ENCODE measurements at regions not wholly inside any gene's neighbourhood (a gene's known extent, or its start where the extent isn't known, plus 50 kb on each side); places are given as distances from the start of the nearest gene placed in this dataset.

DNA sequence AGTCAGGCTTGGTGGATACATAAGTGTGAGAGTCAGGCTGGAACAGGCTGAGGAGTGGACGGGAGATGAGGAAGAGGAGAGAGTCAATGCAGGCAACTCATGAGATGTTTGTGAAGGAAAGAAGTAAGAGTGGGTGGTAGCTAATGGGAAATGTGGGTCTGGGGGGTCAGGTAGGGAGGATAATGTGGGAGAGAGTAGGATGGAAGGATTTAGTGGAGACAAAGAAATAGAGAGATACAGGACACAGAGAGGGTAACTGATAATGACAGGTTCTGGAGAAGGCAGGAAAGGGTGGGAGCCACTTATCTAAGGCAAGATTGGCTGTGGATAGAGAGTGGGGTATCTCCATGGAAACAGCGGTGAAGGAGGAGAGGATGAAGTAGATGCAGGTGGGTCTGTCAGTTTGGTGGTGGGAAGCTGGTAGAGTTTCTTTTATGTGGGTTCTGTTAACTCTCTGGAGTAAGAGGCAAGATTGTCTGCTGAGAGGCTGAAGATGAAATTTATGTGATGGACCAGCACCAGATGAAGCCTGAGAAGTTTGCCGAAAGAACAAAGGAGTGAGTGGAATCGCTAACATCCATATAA lies 190.6 kb upstream of the SPRED2 start:
- H3K27me3 Mint-ChIP-seq (ENCODE audit: low read depth): peaks cover 19% of the 10 kb centered on the region
- H3K9me3 Mint-ChIP-seq: no peaks in the 10 kb centered on the region
- DNase-seq (ENCODE audit: low read depth, low spot score): no peak
- TF ChIP-seq, protein P1, sequence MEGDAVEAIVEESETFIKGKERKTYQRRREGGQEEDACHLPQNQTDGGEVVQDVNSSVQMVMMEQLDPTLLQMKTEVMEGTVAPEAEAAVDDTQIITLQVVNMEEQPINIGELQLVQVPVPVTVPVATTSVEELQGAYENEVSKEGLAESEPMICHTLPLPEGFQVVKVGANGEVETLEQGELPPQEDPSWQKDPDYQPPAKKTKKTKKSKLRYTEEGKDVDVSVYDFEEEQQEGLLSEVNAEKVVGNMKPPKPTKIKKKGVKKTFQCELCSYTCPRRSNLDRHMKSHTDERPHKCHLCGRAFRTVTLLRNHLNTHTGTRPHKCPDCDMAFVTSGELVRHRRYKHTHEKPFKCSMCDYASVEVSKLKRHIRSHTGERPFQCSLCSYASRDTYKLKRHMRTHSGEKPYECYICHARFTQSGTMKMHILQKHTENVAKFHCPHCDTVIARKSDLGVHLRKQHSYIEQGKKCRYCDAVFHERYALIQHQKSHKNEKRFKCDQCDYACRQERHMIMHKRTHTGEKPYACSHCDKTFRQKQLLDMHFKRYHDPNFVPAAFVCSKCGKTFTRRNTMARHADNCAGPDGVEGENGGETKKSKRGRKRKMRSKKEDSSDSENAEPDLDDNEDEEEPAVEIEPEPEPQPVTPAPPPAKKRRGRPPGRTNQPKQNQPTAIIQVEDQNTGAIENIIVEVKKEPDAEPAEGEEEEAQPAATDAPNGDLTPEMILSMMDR (conservative IDR thresholded peaks at IDR 0.05): no peak
- H3K4me3 Mint-ChIP-seq: no peak overlapping the region
- H3K36me3 Mint-ChIP-seq (ENCODE audit: low read depth): no peaks in the 10 kb centered on the region
- H3K27ac Mint-ChIP-seq (ENCODE audit: unreplicated experiment): no peak overlapping the region
- no peaks in the 10 kb centered on the region for H3K4me1 Mint-ChIP-seq

DNA sequence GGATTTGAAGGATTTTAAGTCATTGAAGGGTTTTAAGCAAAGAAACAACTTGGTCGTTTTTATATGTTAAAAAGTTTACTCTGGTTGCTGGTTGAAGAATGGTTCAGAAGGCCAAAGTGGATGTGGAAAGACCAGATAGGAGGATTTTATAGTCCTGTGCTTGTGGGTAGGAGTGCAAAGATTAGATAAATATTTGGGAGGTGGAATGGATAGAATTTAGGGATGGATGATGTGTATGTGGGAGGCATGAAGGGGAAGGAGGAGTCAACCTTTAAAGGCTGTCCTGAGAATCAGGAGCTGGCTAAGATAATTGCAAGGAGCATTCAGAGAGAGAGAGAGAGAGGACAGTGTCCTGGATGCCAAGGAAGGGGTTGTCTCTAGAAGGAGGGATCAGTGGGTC lies 190.1 kb upstream of the SPRED2 start:
- TF ChIP-seq, protein P1 (conservative IDR thresholded peaks at IDR 0.05): no peak
- no peaks in the 10 kb centered on the region for H3K36me3 Mint-ChIP-seq (ENCODE audit: low read depth)
- H3K9me3 Mint-ChIP-seq: no peaks in the 10 kb centered on the region
- no peaks in the 10 kb centered on the region for H3K4me1 Mint-ChIP-seq
- no peak overlapping the region for H3K27ac Mint-ChIP-seq (ENCODE audit: unreplicated experiment)
- no peak for DNase-seq (ENCODE audit: low read depth, low spot score)
- no peak overlapping the region for H3K4me3 Mint-ChIP-seq
- H3K27me3 Mint-ChIP-seq (ENCODE audit: low read depth): peaks cover 19% of the 10 kb centered on the region

DNA sequence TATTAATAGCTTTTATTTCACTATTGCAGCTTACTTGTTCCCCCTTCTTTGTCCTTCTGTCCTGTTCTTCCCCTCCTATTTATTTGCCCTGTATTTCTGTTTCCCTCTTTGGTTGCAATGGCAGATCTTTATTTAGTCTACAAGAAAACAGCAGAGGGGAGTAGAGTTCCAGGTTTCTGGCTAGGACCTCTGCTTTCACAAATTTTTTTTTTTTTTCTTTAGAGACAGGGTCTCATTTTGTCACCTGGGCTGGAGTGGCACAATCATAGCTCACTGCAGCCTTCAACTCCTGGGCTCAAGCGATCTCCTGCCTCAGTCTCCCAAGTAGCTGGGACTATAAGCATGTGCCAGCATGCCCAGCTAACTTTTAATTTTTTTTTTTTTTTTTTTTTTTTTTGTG lies 188.1 kb upstream of the SPRED2 start:
- Mint-ChIP-seq H3K36me3 (ENCODE audit: low read depth) (no peaks in the 10 kb centered on the region), H3K9me3 (no peaks in the 10 kb centered on the region), H3K27me3 (ENCODE audit: low read depth) (peaks cover 19% of the 10 kb centered on the region), H3K4me1 (no peaks in the 10 kb centered on the region), H3K27ac (ENCODE audit: unreplicated experiment) (no peak overlapping the region), H3K4me3 (no peak overlapping the region)
- no peak for DNase-seq (ENCODE audit: low read depth, low spot score)
- TF ChIP-seq, protein P1 (conservative IDR thresholded peaks at IDR 0.05): peak; percentile 59

DNA sequence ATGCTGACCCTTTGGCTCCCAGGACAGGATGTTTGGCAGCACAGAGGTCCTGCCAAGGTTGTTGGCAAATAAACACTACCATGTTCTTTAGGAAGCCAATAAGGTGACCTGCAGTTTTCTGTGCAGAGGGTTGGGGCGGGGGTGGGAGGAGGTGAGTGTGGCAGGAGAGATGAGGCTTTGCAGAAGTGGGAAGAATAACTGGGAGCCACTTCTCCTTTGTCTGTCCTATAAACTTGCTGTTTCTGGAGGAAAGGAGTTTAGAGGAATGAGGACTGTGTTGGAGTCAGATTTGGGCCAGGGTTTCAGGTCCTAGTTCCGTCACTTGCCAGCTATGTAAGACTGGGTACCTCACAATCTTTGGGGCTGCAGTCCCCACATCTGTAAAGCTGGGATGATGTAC lies 187.6 kb upstream of the SPRED2 start:
- Mint-ChIP-seq H3K4me1 (no peaks in the 10 kb centered on the region), H3K36me3 (ENCODE audit: low read depth) (no peaks in the 10 kb centered on the region), H3K27ac (ENCODE audit: unreplicated experiment) (no peak overlapping the region), H3K27me3 (ENCODE audit: low read depth) (peaks cover 19% of the 10 kb centered on the region), H3K4me3 (no peak overlapping the region), H3K9me3 (no peaks in the 10 kb centered on the region)
- TF ChIP-seq, protein P1 (conservative IDR thresholded peaks at IDR 0.05): no peak
- DNase-seq (ENCODE audit: low read depth, low spot score): no peak

DNA sequence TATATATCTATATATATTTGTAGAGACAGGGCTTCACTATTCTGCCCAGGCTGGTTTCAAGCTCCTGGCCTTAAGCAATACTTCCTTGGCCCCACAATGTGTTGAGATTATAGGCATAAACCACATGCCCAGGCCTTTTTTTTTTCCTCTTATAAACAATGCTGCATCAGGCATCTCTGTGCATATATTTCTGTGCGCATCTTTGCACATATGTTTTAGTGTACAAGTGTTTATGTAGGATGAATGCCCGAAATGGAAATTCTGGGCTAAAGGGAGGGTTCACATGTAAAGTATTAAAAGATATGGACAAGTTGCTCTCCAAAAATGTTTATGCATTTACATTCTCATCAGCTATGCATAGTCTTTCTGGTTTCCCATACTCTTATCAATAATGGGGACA lies 183.2 kb upstream of the SPRED2 start:
- TF ChIP-seq, protein P1 (conservative IDR thresholded peaks at IDR 0.05): no peak

More for the DNA sequence above, 183.2 kb upstream of the SPRED2 start:
- no peak for DNase-seq (ENCODE audit: low read depth, low spot score)
- no peaks in the 10 kb centered on the region for H3K36me3 Mint-ChIP-seq (ENCODE audit: low read depth)
- H3K4me3 Mint-ChIP-seq: no peak overlapping the region
- peaks cover 7% of the 10 kb centered on the region for H3K27me3 Mint-ChIP-seq (ENCODE audit: low read depth)
- peaks cover 2% of the 10 kb centered on the region for H3K9me3 Mint-ChIP-seq
- peaks cover 4% of the 10 kb centered on the region for H3K4me1 Mint-ChIP-seq
- H3K27ac Mint-ChIP-seq (ENCODE audit: unreplicated experiment): no peak overlapping the region

Measured in neural crest cell (in vitro differentiated cells).